GM18868 (cell line): ENCODE measurements at regions not wholly inside any gene's neighbourhood (a gene's known extent, or its start where the extent isn't known, plus 50 kb on each side); places are given as distances from the start of the nearest gene placed in this dataset.
"Not testable (repeated sequence)": the region's sequence is repeated elsewhere in the genome, so short reads cannot be mapped to it uniquely, and the experiment has no call there.

Experiments used
- ATAC-seq: cut with Tn5 transposase; IDR thresholded peaks from one replicate; pipeline ENCODE4 v1.9.1; 2021; ENCODE audit warnings: mild to moderate bottlenecking, moderate library complexity; ENCODE audit not compliant: unreplicated experiment

- not testable (repeated sequence) for ATAC-seq
Measured at GRCh38 chr21:9778541-9778940, 742.8 kb upstream of the TPTE start.

- ATAC-seq = no peak
Measured at GRCh38 chr21:9780441-9780937, 740.9 kb upstream of the TPTE start.

- ATAC-seq = not testable (repeated sequence)
Measured at GRCh38 chr21:9783587-9783986, 737.8 kb upstream of the TPTE start.

- ATAC-seq = not testable (repeated sequence)
Measured at GRCh38 chr21:9784201-9784600, 737.2 kb upstream of the TPTE start.

- ATAC-seq = not testable (repeated sequence)
Measured at GRCh38 chr21:9786092-9786491, 735.3 kb upstream of the TPTE start.

GRCh38 chr21:9788281-9788680 is 733.1 kb upstream of the TPTE start:
- ATAC-seq = not testable (repeated sequence)

- ATAC-seq = not testable (repeated sequence)
Measured at GRCh38 chr21:9790354-9790753, 731.0 kb upstream of the TPTE start.

GRCh38 chr21:9791453-9791852 is 729.9 kb upstream of the TPTE start:
- ATAC-seq = not testable (repeated sequence)

GRCh38 chr21:9795291-9795690 is 726.1 kb upstream of the TPTE start:
- ATAC-seq = not testable (repeated sequence)

- not testable (repeated sequence) for ATAC-seq
Measured at GRCh38 chr21:9796293-9796692, 725.1 kb upstream of the TPTE start.

GRCh38 chr21:9807675-9808074 is 713.7 kb upstream of the TPTE start:
- not testable (repeated sequence) for ATAC-seq

- ATAC-seq = not testable (repeated sequence)
Measured at GRCh38 chr21:9811223-9812004, 710.0 kb upstream of the TPTE start.

- not testable (repeated sequence) for ATAC-seq
Measured at GRCh38 chr21:9812507-9812906, 708.9 kb upstream of the TPTE start.

- ATAC-seq = not testable (repeated sequence)
Measured at GRCh38 chr21:9813894-9814814, 707.2 kb upstream of the TPTE start.

GRCh38 chr21:9815181-9815789 is 706.1 kb upstream of the TPTE start:
- not testable (repeated sequence) for ATAC-seq

GRCh38 chr21:9816734-9817334 is 704.5 kb upstream of the TPTE start:
- ATAC-seq = not testable (repeated sequence)

GRCh38 chr21:9817841-9818441 is 703.4 kb upstream of the TPTE start:
- ATAC-seq = not testable (repeated sequence)

GRCh38 chr21:9819549-9820192 is 701.7 kb upstream of the TPTE start:
- ATAC-seq = not testable (repeated sequence)

GRCh38 chr21:9820579-9820978 is 700.8 kb upstream of the TPTE start:
- not testable (repeated sequence) for ATAC-seq

- ATAC-seq = not testable (repeated sequence)
Measured at GRCh38 chr21:9821472-9821871, 699.9 kb upstream of the TPTE start.
